MM.1S (cell line): ENCODE measurements at regions not wholly inside any gene's neighbourhood (a gene's known extent, or its start where the extent isn't known, plus 50 kb on each side); places are given as distances from the start of the nearest gene placed in this dataset.

Source experiments
- DNase-seq: peaks from one replicate; pipeline ENCODE4 v3.0.0-alpha.2; 2015
- H2AFZ ChIP-seq: fragments of 300-600 bp; sonication (generic); 2 replicates; pipeline ENCODE4 v1.6.0; 2016; ENCODE audit warnings: antibody characterized with exemption, low read length
- H3F3A ChIP-seq: fragments of 300-600 bp; sonication (generic); 2 replicates; pipeline ENCODE4 v1.6.1; 2016; ENCODE audit warnings: mild to moderate bottlenecking, antibody characterized with exemption, low read length, moderate library complexity, mixed read lengths; ENCODE audit not compliant: insufficient read depth
- H3K27ac ChIP-seq: fragments of 300-600 bp; sonication (generic); 2 replicates; pipeline ENCODE4 v1.5.1; 2016; ENCODE audit warnings: mild to moderate bottlenecking, low read length
- H3K27me3 ChIP-seq: fragments of 300-600 bp; sonication (generic); replicated peaks from 2 replicates; pipeline ENCODE4 v1.6.0; 2016; ENCODE audit warnings: low read length; ENCODE audit not compliant: insufficient read depth
- H3K36me3 ChIP-seq: fragments of 300-600 bp; sonication (generic); replicated peaks from 2 replicates; pipeline ENCODE4 v1.6.1; 2016; ENCODE audit warnings: mild to moderate bottlenecking, low read length, mixed read lengths; ENCODE audit not compliant: insufficient read depth
- H3K4me1 ChIP-seq: fragments of 300-600 bp; sonication (generic); 2 replicates; pipeline ENCODE4 v1.6.1; 2016; ENCODE audit warnings: low read length, mixed read lengths
- H3K4me2 ChIP-seq: fragments of 300-600 bp; sonication (generic); 2 replicates; pipeline ENCODE4 v1.6.0; 2016; ENCODE audit warnings: low read depth, low read length
- H3K4me3 ChIP-seq: fragments of 300-600 bp; sonication (generic); 2 replicates; pipeline ENCODE4 v1.5.1; 2016; ENCODE audit warnings: low read length, mixed read lengths
- H3K79me2 ChIP-seq: fragments of 300-600 bp; sonication (generic); 2 replicates; pipeline ENCODE4 v1.6.1; 2016; ENCODE audit warnings: mixed run types, low read length, mixed read lengths
- H3K9ac ChIP-seq: fragments of 300-600 bp; sonication (generic); 2 replicates; pipeline ENCODE4 v1.6.1; 2016; ENCODE audit warnings: low read length, mixed read lengths
- H3K9me2 ChIP-seq: fragments of 300-600 bp; sonication (generic); replicated peaks from 2 replicates; pipeline ENCODE4 v1.6.1; 2016; ENCODE audit warnings: mild to moderate bottlenecking, low read length, mixed read lengths; ENCODE audit not compliant: insufficient read depth
- H3K9me3 ChIP-seq: fragments of 300-600 bp; sonication (generic); replicated peaks from 2 replicates; pipeline ENCODE4 v1.6.1; 2016; ENCODE audit warnings: mild to moderate bottlenecking, low read length, mixed read lengths; ENCODE audit not compliant: insufficient read depth
- H4K20me1 ChIP-seq: fragments of 300-600 bp; sonication (generic); 2 replicates; pipeline ENCODE4 v1.6.1; 2016; ENCODE audit warnings: mild to moderate bottlenecking, low read length, moderate library complexity, mixed read lengths; ENCODE audit not compliant: insufficient read depth
- EZH2 ChIP-seq: fragments of 300-600 bp; sonication (generic); optimal IDR thresholded peaks from 2 replicates; pipeline ENCODE3; 2017; ENCODE audit warnings: low read depth, mild to moderate bottlenecking, antibody characterized with exemption, low read length, mixed read lengths
- EZH2phosphoT487 ChIP-seq: fragments of 300-600 bp; sonication (generic); IDR thresholded peaks from 2 replicates; pipeline ENCODE4 v1.6.1; 2018; ENCODE audit warnings: antibody characterized with exemption, low read length
- TF ChIP-seq, protein P1 (sequence below): fragments of 300-600 bp; sonication (generic); IDR thresholded peaks from 2 replicates; pipeline ENCODE4 v1.5.1; 2016; ENCODE audit warnings: antibody characterized with exemption, low read length, mixed read lengths

DNA sequence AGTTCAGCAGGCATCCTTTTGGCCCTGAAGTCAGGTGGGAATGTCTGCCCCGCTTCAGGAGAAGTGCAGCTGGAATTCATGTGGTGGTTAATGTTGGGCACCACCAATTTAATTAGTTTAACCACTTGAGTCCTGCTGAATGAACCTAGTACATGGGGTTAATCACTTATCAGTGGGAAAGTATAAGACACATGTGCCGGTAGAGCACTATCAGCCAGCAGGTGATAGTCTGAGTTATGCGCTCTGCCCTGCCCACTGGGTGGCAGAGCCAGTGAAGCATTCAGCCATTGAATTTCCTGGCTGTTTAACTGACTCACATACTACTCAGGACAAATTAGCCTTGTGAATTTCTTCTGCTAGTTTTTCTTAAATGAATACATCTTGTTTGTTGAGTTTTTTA lies 789.7 kb upstream of the PRR20A start:
- Histone ChIP-seq H3K27ac (no peak overlapping the region), H3K36me3 (no peaks in the 10 kb centered on the region), H3K4me2 (no peak overlapping the region), H2AFZ (no peak overlapping the region), H3F3A (no peaks in the 10 kb centered on the region), H3K9ac (no peak overlapping the region), H3K79me2 (no peaks in the 10 kb centered on the region), H4K20me1 (no peaks in the 10 kb centered on the region), H3K4me1 (no peaks in the 10 kb centered on the region), H3K27me3 (no peaks in the 10 kb centered on the region), H3K4me3 (no peak overlapping the region), H3K9me3 (no peaks in the 10 kb centered on the region), H3K9me2 (no peaks in the 10 kb centered on the region)
- no peak for TF ChIP-seq EZH2
- no peak for TF ChIP-seq EZH2phosphoT487
- TF ChIP-seq, protein P1, sequence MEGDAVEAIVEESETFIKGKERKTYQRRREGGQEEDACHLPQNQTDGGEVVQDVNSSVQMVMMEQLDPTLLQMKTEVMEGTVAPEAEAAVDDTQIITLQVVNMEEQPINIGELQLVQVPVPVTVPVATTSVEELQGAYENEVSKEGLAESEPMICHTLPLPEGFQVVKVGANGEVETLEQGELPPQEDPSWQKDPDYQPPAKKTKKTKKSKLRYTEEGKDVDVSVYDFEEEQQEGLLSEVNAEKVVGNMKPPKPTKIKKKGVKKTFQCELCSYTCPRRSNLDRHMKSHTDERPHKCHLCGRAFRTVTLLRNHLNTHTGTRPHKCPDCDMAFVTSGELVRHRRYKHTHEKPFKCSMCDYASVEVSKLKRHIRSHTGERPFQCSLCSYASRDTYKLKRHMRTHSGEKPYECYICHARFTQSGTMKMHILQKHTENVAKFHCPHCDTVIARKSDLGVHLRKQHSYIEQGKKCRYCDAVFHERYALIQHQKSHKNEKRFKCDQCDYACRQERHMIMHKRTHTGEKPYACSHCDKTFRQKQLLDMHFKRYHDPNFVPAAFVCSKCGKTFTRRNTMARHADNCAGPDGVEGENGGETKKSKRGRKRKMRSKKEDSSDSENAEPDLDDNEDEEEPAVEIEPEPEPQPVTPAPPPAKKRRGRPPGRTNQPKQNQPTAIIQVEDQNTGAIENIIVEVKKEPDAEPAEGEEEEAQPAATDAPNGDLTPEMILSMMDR = no peak
- no peak for DNase-seq

DNA sequence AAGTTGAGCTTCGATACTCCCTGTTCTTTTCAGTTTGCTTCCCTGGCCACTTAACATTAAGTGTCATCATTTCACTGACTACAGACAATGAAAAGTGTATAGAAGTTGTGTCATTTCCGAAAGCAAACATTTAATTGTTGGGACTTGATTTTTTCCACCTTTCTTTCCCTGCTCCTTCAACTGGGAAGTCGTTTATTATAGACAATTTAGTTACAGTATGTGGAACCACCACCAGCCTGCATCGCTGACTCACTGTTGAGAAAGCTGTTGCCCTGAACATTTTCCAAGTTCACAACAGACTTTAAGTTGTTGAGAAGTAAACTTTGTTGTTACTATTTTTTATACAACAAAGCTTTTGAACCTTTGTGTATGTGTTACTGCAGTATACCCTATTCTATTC lies 788.4 kb upstream of the PRR20A start:
- no peaks in the 10 kb centered on the region for H3K36me3 ChIP-seq
- no peaks in the 10 kb centered on the region for H3F3A ChIP-seq
- DNase-seq = no peak
- no peak overlapping the region for H3K27ac ChIP-seq
- H3K4me3 ChIP-seq = no peak overlapping the region
- no peaks in the 10 kb centered on the region for H3K27me3 ChIP-seq
- no peaks in the 10 kb centered on the region for H3K9me3 ChIP-seq
- no peak overlapping the region for H3K9ac ChIP-seq
- H3K4me1 ChIP-seq = no peaks in the 10 kb centered on the region
- no peaks in the 10 kb centered on the region for H4K20me1 ChIP-seq
- no peaks in the 10 kb centered on the region for H3K79me2 ChIP-seq
- H3K4me2 ChIP-seq = no peak overlapping the region
- TF ChIP-seq, protein P1 = no peak
- no peak for TF ChIP-seq EZH2phosphoT487
- TF ChIP-seq EZH2 = no peak
- H3K9me2 ChIP-seq = no peaks in the 10 kb centered on the region
- no peak overlapping the region for H2AFZ ChIP-seq

DNA sequence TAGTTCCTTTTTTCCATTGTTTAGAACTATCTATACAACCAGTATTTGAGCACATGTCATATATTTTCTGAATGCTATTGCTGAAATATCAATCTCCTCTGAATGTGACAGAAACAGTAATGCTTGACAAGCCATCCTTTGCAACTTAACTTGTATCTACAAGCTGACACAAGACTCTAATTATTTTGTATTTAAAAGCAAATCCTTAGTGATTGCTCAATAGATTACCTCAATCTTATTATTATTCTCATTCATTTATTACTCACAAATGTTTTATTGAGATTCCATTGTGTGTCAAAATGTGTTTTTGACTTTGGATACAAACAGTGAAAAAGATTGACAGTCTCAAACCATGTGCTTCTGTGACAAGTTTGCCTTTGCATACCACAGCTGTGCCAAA lies 787.8 kb upstream of the PRR20A start:
- H3K9me2 ChIP-seq = no peaks in the 10 kb centered on the region
- no peak overlapping the region for H3K4me3 ChIP-seq
- H3K9me3 ChIP-seq = no peaks in the 10 kb centered on the region
- no peak overlapping the region for H3K9ac ChIP-seq
- no peak overlapping the region for H2AFZ ChIP-seq
- H3K79me2 ChIP-seq = no peaks in the 10 kb centered on the region
- no peak for TF ChIP-seq EZH2phosphoT487
- no peak for TF ChIP-seq EZH2
- TF ChIP-seq, protein P1 = no peak
- no peaks in the 10 kb centered on the region for H3F3A ChIP-seq
- H3K4me1 ChIP-seq = no peaks in the 10 kb centered on the region
- no peaks in the 10 kb centered on the region for H3K27me3 ChIP-seq
- no peak for DNase-seq
- no peak overlapping the region for H3K4me2 ChIP-seq
- H3K36me3 ChIP-seq = no peaks in the 10 kb centered on the region
- H4K20me1 ChIP-seq = no peaks in the 10 kb centered on the region
- no peak overlapping the region for H3K27ac ChIP-seq
